Stimulated activated CD8-positive, alpha-beta memory T cell treated with anti-CD3 and anti-CD28 coated beads, Interleukin-7, amount 100 ng/mL, for 24 hours (primary cell): ENCODE measurements at regions not wholly inside any gene's neighbourhood (a gene's known extent, or its start where the extent isn't known, plus 50 kb on each side); places are given as distances from the start of the nearest gene placed in this dataset.
"Not testable (repeated sequence)": the region's sequence is repeated elsewhere in the genome, so short reads cannot be mapped to it uniquely, and the experiment has no call there.

ENCODE experiments used
- DNase-seq: peaks from one replicate; pipeline ENCODE4 v3.0.0-alpha.2; 2020; ENCODE audit warnings: low read depth

DNA sequence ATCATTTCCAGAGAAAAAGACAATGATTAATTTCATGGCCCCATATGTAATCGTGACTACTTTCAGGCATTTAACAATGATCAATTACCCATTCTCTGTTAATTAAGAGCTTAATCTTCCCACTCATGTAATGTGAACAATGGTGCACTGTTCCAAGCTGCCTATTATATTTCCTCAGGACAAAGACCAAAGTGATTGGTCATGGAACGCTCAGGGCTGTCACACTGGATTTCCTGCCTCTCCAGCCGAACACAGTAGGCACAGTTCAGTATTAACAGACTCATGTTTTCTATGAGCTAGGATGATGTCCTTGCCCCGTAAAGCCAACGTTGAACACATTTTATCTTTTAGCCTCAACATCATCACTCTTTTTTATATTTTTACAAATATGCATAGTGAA lies 142.7 kb upstream of the FZD8 start:
- DNase-seq = no peak

DNA sequence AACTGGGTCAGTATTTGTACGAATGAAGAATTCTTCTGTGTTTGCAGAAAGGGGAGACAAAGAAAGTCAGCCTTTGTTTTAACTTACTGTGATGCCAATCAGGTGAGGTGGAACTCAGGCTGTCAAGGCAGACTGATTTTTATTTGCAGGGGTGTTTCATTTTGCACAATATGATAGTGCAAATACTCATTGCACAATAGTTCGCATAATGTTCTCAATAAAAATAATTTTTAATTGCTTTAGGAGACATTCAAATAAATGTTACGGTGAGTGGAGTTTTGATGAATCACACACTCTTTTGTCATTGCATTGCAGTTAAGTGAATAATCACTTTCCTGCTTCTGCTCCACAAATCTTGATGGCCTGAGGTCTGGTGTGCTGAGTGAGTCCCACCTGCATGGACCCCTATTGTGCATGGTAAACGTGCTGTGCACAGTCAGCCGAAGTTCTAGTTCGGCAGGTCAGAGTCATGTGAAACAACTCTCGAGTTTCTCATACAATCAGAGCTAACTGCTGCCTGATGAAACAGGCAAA lies 141.3 kb upstream of the FZD8 start:
- no peak for DNase-seq

GRCh38 chr10:35781643-35782035 lies 139.5 kb upstream of the FZD8 start:
- no peak for DNase-seq

DNA sequence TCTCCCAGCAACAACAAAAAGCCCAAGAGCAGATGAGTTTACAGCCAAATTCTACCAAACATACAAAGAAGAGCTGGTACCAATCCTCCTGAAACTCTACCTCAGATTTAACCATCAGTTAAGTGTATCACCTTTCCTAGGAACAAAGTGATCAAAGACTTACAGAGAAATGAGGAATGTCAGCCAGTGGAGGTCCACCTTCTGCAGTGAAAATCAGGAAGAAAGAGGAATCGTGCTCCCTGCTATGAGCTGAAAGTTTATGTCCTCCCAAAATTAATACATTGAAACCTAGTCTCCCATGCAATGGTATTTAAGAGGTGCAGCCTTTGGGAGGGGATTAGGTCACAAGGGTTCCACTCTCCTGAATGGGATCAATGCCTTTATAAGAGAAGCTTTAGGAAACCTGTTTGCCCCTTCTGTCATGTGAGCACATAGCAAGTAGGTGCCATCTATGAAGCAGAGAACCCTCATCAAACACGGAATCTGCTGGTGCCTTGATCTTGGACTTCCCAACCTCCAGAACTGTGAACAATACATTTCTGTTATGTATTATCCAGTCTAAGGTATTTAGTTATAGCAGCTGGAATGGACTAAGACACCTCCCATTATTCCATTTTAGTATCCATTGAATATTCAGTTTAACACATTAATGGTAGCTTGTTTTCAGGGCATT lies 139.0 kb upstream of the FZD8 start:
- DNase-seq = no peak

DNA sequence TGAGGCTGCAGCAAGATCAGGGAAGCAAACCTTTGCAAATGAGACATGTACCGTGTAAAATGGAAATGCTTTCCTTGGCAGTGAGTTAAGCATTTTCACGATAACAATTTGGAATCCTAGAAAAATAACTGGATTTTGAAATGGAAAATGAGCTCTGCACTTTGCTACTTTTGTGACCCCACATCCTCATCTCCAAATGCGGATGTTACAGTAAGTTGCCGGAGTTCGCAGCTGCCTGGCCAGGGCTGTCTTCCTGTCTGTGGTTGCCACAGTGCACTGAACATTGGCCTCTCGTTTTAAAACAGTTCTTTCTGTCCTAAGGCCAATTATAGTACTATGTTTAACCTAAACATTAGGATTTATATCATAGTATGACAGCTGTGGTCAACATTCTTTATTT lies 136.2 kb upstream of the FZD8 start:
- no peak for DNase-seq

DNA sequence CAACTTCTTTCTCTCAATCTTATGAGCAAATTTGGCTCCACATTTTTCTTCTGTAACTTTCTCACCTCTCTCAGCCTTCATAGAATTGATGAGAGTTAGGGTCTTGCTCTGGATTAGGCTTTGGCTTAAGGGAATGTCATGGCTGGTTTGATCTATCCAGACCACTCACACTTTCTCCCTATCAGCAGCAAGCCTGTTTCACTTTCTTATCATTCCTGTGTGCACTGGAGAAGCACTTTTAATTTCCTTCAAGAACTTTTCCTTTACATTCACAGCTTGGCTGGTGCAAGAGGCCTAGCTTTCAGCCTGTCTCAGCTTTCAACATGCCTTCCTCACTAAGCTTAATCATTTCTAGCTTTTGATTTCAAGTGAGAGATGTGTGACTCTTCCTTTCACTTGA lies 134.5 kb upstream of the FZD8 start:
- DNase-seq = not testable (repeated sequence)

DNA sequence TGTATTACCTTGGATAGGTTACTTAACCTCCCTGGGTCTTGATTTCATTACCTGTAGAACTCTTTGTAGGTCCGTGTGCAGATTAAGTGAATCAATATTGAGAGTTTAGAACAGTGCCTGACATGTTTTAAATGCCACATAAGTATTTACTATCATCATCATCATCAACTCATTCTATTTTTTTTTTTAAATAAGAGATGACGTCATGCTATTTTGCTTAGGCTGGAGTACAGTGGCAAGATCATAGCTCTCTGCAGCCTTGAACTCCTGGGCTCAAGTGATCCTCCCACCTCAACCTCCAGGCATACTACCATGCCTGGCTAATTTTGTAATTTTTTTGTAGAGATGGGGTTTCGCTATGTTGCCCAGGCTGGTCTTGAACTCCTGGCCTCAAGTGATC lies 132.0 kb upstream of the FZD8 start:
- no peak for DNase-seq

DNA sequence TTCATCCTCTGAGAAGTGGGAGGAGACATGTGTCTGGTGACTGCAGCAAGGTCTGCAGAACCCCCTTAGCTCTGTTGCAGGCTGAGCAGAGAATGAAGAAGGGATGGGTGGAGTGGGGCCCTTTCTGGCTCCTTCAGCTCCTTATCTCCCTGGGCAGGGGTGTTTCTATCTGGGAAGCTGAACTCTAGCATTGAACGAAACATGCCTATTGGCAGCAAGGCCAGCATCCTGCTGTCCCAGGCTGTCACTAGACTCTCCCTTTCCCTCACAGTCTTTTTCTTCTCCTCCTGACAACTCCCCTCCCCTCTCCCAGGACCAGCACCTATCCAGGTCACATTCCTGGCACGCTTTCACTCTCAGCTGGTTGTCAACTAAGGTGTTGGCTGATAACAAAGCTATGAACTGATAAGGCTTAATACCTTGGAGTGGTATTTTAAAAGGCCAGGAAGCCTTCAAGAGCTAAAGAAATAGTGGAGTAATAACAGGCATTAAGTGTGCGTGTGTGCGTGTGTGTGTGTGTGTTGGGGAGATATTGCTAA lies 128.8 kb upstream of the FZD8 start:
- no peak for DNase-seq

DNA sequence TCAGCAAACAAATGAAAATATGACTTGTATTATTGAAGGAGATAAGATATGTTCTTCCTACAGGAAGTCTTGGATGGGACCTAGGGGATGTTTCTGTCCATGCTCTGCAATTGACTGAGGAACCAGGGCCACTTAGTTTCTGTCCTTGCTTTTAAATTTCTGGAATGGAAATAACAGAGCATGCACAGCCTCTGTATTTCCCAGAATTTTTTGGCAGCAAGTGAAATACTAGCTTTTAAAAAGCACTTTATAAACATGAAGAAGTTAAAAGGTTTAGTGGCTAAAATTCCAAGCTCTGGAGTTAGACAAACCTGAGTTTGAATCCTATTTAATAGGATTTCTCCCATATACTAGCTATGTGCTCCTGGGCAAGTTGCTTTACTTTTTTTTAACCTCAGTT lies 127.7 kb upstream of the FZD8 start:
- no peak for DNase-seq

GRCh38 chr10:35768731-35769130 lies 126.6 kb upstream of the FZD8 start:
- no peak for DNase-seq

DNA sequence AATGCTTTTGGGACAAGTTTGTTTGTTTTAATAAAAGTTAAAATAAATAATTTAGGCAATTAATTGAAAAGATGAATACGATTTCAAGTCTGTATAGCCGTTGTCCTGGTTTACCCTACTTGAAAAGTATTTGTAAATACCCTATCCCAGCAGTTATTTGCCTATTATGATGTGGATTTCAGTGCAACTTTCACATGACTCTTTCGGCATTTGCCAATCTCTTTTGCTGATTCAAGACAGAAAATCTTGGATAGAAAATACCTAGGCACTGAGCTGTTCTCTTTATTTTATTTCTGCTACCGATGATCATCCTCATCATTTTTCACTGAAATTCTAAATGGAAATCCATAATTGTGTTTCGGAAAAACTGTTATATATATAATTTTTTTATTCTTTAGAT lies 125.9 kb upstream of the FZD8 start:
- DNase-seq = no peak

DNA sequence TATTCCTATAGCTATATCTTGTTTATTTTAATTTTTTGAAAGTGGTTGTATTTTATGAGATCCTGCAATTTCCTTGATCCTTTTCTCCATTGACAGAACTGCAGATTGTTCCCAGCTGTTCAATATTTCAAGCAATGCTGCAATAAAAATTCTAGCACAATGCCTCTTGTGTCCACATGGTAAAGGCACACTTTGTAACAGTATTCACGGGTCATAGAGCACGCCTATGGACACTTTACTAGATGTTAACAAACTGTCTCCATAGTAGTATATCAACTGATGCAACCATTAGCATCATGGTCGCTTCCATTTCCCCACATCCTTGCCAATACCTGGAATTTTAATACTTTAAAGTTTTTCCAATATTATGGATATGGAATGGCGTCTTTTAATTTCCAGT lies 123.9 kb upstream of the FZD8 start:
- no peak for DNase-seq

- DNase-seq = no peak
Observed at GRCh38 chr10:35765066-35765527, 123.0 kb upstream of the FZD8 start.

DNA sequence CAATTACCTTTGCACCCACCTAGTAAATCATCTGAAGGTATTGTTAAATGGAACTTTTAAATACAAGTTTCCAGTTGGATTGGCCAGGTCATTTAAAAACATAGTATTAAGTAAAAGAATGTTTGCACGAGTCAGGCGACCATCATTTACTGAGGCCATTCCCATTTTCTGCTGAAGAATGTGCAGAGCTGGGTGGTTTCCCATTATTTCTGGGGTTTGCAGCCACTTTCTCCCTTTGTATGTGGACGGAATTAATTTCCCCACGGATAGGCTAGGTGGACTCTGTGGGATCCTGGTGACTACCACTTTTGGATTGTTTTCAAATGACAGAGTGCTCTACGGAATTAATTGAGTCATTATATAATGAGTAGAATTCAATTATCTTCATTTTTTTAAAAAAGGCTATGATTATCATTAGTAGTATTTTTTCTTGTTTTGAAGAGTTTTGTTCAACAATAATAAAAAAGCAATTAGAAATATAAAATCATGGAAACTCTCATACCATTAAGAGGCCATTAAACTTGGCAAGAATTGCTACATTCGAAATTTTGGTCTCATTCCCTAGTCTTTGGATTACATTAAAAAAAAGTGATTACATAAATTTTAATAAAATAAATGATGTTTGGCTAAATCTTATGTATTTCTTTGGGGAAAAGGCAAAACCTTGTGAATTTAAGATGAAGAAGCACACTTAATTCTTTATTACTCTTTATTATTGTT lies 120.4 kb upstream of the FZD8 start:
- DNase-seq = no peak

DNA sequence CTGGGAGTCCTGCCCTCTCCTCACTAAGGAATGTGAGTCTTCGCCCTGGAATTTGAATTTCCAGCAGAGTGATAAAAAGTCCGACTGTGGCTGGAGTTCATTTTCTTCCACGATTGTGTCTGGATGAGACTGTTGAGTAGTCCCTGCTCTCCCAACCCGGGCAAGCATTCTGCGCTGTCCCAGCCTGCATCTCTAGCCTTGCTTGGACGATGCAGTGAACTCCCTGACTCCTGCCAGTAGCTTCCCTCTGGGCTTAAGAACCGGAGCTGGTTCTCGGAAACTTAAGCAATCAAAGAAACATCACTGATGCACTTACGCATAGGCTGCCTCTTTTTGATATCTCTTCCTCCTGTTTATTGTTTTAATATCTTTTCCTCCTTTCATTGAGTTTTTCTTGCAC lies 116.0 kb upstream of the FZD8 start:
- no peak for DNase-seq

- no peak for DNase-seq
Observed at GRCh38 chr10:35754519-35754918, 112.4 kb upstream of the FZD8 start.

- DNase-seq = no peak
Observed at GRCh38 chr10:35752469-35753461, 110.7 kb upstream of the FZD8 start.

DNA sequence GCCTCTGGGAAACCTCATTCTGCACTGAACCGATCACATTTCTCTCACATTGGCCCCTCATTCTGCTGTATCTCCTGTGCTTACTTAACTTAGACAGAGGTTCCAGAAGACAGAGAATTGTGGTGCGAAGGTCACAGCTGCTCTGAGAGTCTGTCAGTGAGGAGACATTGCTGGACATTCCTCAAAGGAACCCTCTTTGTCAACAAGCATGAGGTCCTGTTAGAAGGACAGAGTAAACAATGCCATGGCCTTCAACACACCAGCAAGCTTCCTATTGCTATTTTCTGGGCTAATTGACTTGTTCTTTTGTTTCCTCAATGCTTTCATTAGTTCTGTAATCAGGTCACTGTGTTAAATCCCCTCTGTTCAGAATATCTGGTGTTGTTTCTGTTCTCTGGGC lies 109.3 kb upstream of the FZD8 start:
- DNase-seq = no peak

DNA sequence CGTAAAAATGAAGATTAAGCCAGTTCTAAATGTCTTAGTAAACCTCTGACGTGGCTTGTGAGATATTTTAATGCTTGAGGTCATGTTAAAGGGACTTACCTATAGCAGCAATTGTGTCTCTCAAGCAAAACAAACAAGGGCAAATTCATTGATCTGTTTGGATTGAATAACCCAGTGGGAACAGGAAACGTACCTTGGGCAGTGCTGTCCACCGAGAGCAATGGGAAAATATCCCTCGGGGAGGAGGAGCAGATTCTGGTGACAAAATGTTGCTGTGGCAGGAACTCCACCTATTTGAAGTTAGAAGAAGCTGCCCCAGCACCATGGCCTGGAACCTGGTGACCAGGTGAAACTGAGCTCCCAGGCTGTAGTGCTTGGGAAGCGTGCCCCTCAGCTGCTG lies 107.1 kb upstream of the FZD8 start:
- DNase-seq = no peak

GRCh38 chr10:35745617-35746403 lies 103.7 kb upstream of the FZD8 start:
- DNase-seq = no peak

DNA sequence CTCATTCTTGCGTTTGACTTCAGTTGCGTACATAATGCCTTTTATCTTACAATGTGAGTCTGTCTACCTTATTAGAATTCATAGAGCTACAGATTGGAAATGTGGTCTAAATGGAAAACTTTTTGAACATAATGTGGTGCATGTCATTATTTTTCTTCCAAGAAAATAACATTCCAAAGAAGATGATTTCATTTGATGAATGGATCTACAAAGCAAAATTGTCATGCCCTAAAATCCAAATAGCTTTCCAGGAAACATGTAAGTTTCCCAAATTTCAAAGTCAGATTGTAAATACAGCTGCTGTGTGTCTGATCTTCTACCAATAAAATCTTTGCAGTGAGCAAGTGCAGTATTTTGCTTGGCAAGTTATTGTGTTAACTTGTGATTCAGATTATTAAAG lies 101.8 kb upstream of the FZD8 start:
- no peak for DNase-seq
